DOHH2 (cell line): ENCODE measurements at regions not wholly inside any gene's neighbourhood (a gene's known extent, or its start where the extent isn't known, plus 50 kb on each side); places are given as distances from the start of the nearest gene placed in this dataset.

ENCODE experiments used
- H3F3A ChIP-seq: fragments of 200-600 bp; sonication (generic), shearing (Covaris generic); 2 replicates; pipeline ENCODE4 v1.6.0; 2016; ENCODE audit warnings: antibody characterized with exemption, mild to moderate bottlenecking; ENCODE audit not compliant: control insufficient read depth, insufficient read depth
- H3K27ac ChIP-seq: fragments of 200-600 bp; sonication (generic); 2 replicates; pipeline ENCODE4 v1.5.1; 2014; ENCODE audit warnings: low read depth, mild to moderate bottlenecking, low read length, moderate library complexity
- H3K27me3 ChIP-seq: fragments of 200-600 bp; sonication (generic); 2 replicates; pipeline ENCODE4 v1.6.1; 2014; ENCODE audit warnings: mild to moderate bottlenecking, low read length, mixed read lengths; ENCODE audit not compliant: control insufficient read depth
- H3K36me3 ChIP-seq: fragments of 200-600 bp; sonication (generic); 2 replicates; pipeline ENCODE4 v1.6.1; 2014; ENCODE audit warnings: mild to moderate bottlenecking, low read length, moderate library complexity, mixed read lengths; ENCODE audit not compliant: control insufficient read depth
- H3K4me1 ChIP-seq: fragments of 200-600 bp; sonication (generic); 2 replicates; pipeline ENCODE4 v1.6.1; 2014; ENCODE audit warnings: mild to moderate bottlenecking, low read length, mixed read lengths; ENCODE audit not compliant: control insufficient read depth
- H3K4me2 ChIP-seq: fragments of 200-600 bp; sonication (generic); 2 replicates; pipeline ENCODE4 v1.6.0; 2014; ENCODE audit warnings: mild to moderate bottlenecking, low read length, moderate library complexity
- H3K4me3 ChIP-seq: fragments of 200-600 bp; sonication (generic); 2 replicates; pipeline ENCODE4 v1.5.1; 2014; ENCODE audit warnings: mild to moderate bottlenecking, low read length, mixed read lengths
- H3K79me2 ChIP-seq: fragments of 200-600 bp; sonication (generic); 2 replicates; pipeline ENCODE4 v1.6.1; 2014; ENCODE audit warnings: mild to moderate bottlenecking, low read length, mixed read lengths; ENCODE audit not compliant: control insufficient read depth
- H3K9me2 ChIP-seq: fragments of 200-600 bp; sonication (generic); replicated peaks from 2 replicates; pipeline ENCODE4 v1.6.1; 2014; ENCODE audit warnings: mild to moderate bottlenecking, low read length, mixed read lengths; ENCODE audit not compliant: control insufficient read depth
- H3K9me3 ChIP-seq: fragments of 200-600 bp; sonication (generic); 2 replicates; pipeline ENCODE4 v1.6.1; 2014; ENCODE audit warnings: antibody characterized with exemption, low read length, mixed read lengths; ENCODE audit not compliant: control insufficient read depth, insufficient read depth
- H4K20me1 ChIP-seq: fragments of 200-600 bp; sonication (generic); 2 replicates; pipeline ENCODE4 v1.6.0; 2014; ENCODE audit warnings: low read depth, mild to moderate bottlenecking, antibody characterized with exemption, low read length, moderate library complexity; ENCODE audit not compliant: control insufficient read depth, insufficient read depth
- CTCF ChIP-seq: fragments of 200-600 bp; sonication (generic); IDR thresholded peaks from one replicate; pipeline ENCODE4 v1.5.1; 2014; ENCODE audit warnings: antibody characterized with exemption, mild to moderate bottlenecking, low read depth, low read length; ENCODE audit not compliant: poor library complexity, severe bottlenecking
- EZH2phosphoT487 ChIP-seq: fragments of 200-600 bp; sonication (generic); IDR thresholded peaks from 2 replicates; pipeline ENCODE4 v1.6.1; 2017; ENCODE audit warnings: borderline replicate concordance, mild to moderate bottlenecking, antibody characterized with exemption, low read length, moderate library complexity, mixed read lengths

- Histone ChIP-seq H3K4me2 (no peak overlapping the region), H3K27ac (no peak overlapping the region), H4K20me1 (no peaks in the 10 kb centered on the region), H3K4me3 (no peak overlapping the region), H3K79me2 (no peaks in the 10 kb centered on the region), H3K9me2 (no peaks in the 10 kb centered on the region), H3K36me3 (no peaks in the 10 kb centered on the region), H3K27me3 (no peaks in the 10 kb centered on the region), H3F3A (no peaks in the 10 kb centered on the region), H3K4me1 (no peaks in the 10 kb centered on the region), H3K9me3 (no peaks in the 10 kb centered on the region)
- TF ChIP-seq CTCF = no peak
Observed at GRCh38 chr3:21043139-21043538, 707.9 kb downstream of the ZNF385D start.

- TF ChIP-seq CTCF = no peak
- no peak for TF ChIP-seq EZH2phosphoT487
- Histone ChIP-seq H3K4me1 (no peaks in the 10 kb centered on the region), H3K4me3 (no peak overlapping the region), H3K27me3 (no peaks in the 10 kb centered on the region), H4K20me1 (no peaks in the 10 kb centered on the region), H3K79me2 (no peaks in the 10 kb centered on the region), H3K9me2 (no peaks in the 10 kb centered on the region), H3K4me2 (no peak overlapping the region), H3F3A (no peaks in the 10 kb centered on the region), H3K9me3 (no peaks in the 10 kb centered on the region), H3K27ac (no peak overlapping the region), H3K36me3 (no peaks in the 10 kb centered on the region)
Observed at GRCh38 chr3:21042184-21042583, 708.8 kb downstream of the ZNF385D start.

- no peak for TF ChIP-seq EZH2phosphoT487
- TF ChIP-seq CTCF = no peak
- H3K9me2 ChIP-seq = no peaks in the 10 kb centered on the region
- H3K79me2 ChIP-seq = no peaks in the 10 kb centered on the region
- no peaks in the 10 kb centered on the region for H4K20me1 ChIP-seq
- no peaks in the 10 kb centered on the region for H3K9me3 ChIP-seq
- no peak overlapping the region for H3K27ac ChIP-seq
- no peak overlapping the region for H3K4me3 ChIP-seq
- no peaks in the 10 kb centered on the region for H3K4me1 ChIP-seq
- no peak overlapping the region for H3K4me2 ChIP-seq
- H3F3A ChIP-seq = no peaks in the 10 kb centered on the region
- no peaks in the 10 kb centered on the region for H3K36me3 ChIP-seq
- H3K27me3 ChIP-seq = no peaks in the 10 kb centered on the region
Observed at GRCh38 chr3:21041621-21042020, 709.4 kb downstream of the ZNF385D start.

- no peaks in the 10 kb centered on the region for H3F3A ChIP-seq
- H4K20me1 ChIP-seq = no peaks in the 10 kb centered on the region
- TF ChIP-seq CTCF = no peak
- no peak for TF ChIP-seq EZH2phosphoT487
- no peaks in the 10 kb centered on the region for H3K9me3 ChIP-seq
- no peaks in the 10 kb centered on the region for H3K36me3 ChIP-seq
- H3K79me2 ChIP-seq = no peaks in the 10 kb centered on the region
- no peak overlapping the region for H3K4me3 ChIP-seq
- no peaks in the 10 kb centered on the region for H3K4me1 ChIP-seq
- no peaks in the 10 kb centered on the region for H3K27me3 ChIP-seq
- H3K27ac ChIP-seq = no peak overlapping the region
- H3K4me2 ChIP-seq = no peak overlapping the region
- H3K9me2 ChIP-seq = no peaks in the 10 kb centered on the region
Observed at GRCh38 chr3:21036888-21037287, 714.1 kb downstream of the ZNF385D start.
